ENCODE measurements at regions not wholly inside any gene's neighbourhood (a gene's known extent, or its start where the extent isn't known, plus 50 kb on each side); places are given as distances from the start of the nearest gene placed in this dataset.

GRCh38 chr11:97963528-97964331 is 1057.0 kb upstream of the CNTN5 start:
- no peak for DNase-seq (ENCODE audit: low spot score)

GRCh38 chr11:97964332-97965004 is 1056.3 kb upstream of the CNTN5 start:
- DNase-seq (ENCODE audit: low spot score): no peak

- DNase-seq (ENCODE audit: low spot score): no peak
These were observed 1054.7 kb upstream of the CNTN5 start for GRCh38 chr11:97965849-97966646.

GRCh38 chr11:97966901-97967300 is 1053.8 kb upstream of the CNTN5 start:
- DNase-seq (ENCODE audit: low spot score): no peak

- no peak for DNase-seq (ENCODE audit: low spot score)
These were observed 1052.7 kb upstream of the CNTN5 start for GRCh38 chr11:97968071-97968470.

- no peak for DNase-seq (ENCODE audit: low spot score)
These were observed 1048.0 kb upstream of the CNTN5 start for GRCh38 chr11:97972731-97973130.

GRCh38 chr11:97973352-97973857 is 1047.3 kb upstream of the CNTN5 start:
- DNase-seq (ENCODE audit: low spot score): no peak

- no peak for DNase-seq (ENCODE audit: low spot score)
These were observed 1045.8 kb upstream of the CNTN5 start for GRCh38 chr11:97974798-97975498.

GRCh38 chr11:97977726-97978125 is 1043.0 kb upstream of the CNTN5 start:
- DNase-seq (ENCODE audit: low spot score): no peak

- no peak for DNase-seq (ENCODE audit: low spot score)
These were observed 1041.0 kb upstream of the CNTN5 start for GRCh38 chr11:97979741-97980140.

GRCh38 chr11:97982512-97982911 is 1038.2 kb upstream of the CNTN5 start:
- no peak for DNase-seq (ENCODE audit: low spot score)

- no peak for DNase-seq (ENCODE audit: low spot score)
These were observed 1031.6 kb upstream of the CNTN5 start for GRCh38 chr11:97989121-97989520.

- DNase-seq (ENCODE audit: low spot score): no peak
These were observed 1030.4 kb upstream of the CNTN5 start for GRCh38 chr11:97990162-97990920.

- no peak for DNase-seq (ENCODE audit: low spot score)
These were observed 1027.2 kb upstream of the CNTN5 start for GRCh38 chr11:97993562-97993961.

- no peak for DNase-seq (ENCODE audit: low spot score)
These were observed 1024.9 kb upstream of the CNTN5 start for GRCh38 chr11:97995874-97996273.

GRCh38 chr11:97996762-97997161 is 1024.0 kb upstream of the CNTN5 start:
- no peak for DNase-seq (ENCODE audit: low spot score)

- no peak for DNase-seq (ENCODE audit: low spot score)
These were observed 1017.0 kb upstream of the CNTN5 start for GRCh38 chr11:98003606-98004371.

- no peak for DNase-seq (ENCODE audit: low spot score)
These were observed 1013.7 kb upstream of the CNTN5 start for GRCh38 chr11:98007072-98007471.

- DNase-seq (ENCODE audit: low spot score): no peak
These were observed 993.1 kb upstream of the CNTN5 start for GRCh38 chr11:98027652-98028051.

GRCh38 chr11:98029832-98030231 is 990.9 kb upstream of the CNTN5 start:
- DNase-seq (ENCODE audit: low spot score): no peak

Data from HuH-7.5 (cell line).